ENCODE measurements at regions not wholly inside any gene's neighbourhood (a gene's known extent, or its start where the extent isn't known, plus 50 kb on each side); places are given as distances from the start of the nearest gene placed in this dataset.
"Not testable (repeated sequence)": the region's sequence is repeated elsewhere in the genome, so short reads cannot be mapped to it uniquely, and the experiment has no call there.

- no peaks in the 10 kb centered on the region for H3K27me3 Mint-ChIP-seq (ENCODE audit: low read depth)
- ATAC-seq (no peak), DNase-seq (no peak)
- no peaks in the 10 kb centered on the region for H3K36me3 Mint-ChIP-seq (ENCODE audit: insufficient read depth)
- no peaks in the 10 kb centered on the region for H3K4me1 Mint-ChIP-seq (ENCODE audit: low read depth)
- H3K4me3 Mint-ChIP-seq = no peak overlapping the region
- peaks cover 29% of the 10 kb centered on the region for H3K9me3 Mint-ChIP-seq
These were observed 124.8 kb upstream of the FAT1 start for GRCh38 chr4:186848437-186848836.

- ATAC-seq (no peak), DNase-seq (no peak)
- Mint-ChIP-seq H3K4me1 (ENCODE audit: low read depth) (no peaks in the 10 kb centered on the region), H3K36me3 (ENCODE audit: insufficient read depth) (no peaks in the 10 kb centered on the region), H3K4me3 (no peak overlapping the region), H3K9me3 (peaks cover 20% of the 10 kb centered on the region), H3K27me3 (ENCODE audit: low read depth) (no peaks in the 10 kb centered on the region)
These were observed 127.8 kb upstream of the FAT1 start for GRCh38 chr4:186851291-186852072.

DNA sequence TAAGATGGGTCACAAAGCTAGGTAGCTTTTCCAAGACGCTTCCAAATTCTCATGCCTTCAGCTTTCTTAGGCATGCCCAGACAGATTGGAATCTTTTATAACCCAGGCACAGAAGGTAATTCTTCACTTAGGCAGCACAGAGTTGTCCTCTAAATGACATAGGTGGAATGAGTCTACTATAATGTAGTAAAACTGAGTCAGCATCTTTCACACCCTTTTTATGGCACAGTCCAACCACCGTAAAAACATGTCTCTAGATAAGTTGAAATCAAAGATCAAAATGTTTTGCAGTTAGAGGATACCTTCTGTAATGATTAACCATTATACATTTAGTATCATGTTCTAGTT, 128.4 kb upstream of the FAT1 start:
- Mint-ChIP-seq H3K4me1 (ENCODE audit: low read depth) (no peaks in the 10 kb centered on the region), H3K4me3 (no peak overlapping the region), H3K27me3 (ENCODE audit: low read depth) (no peaks in the 10 kb centered on the region), H3K36me3 (ENCODE audit: insufficient read depth) (no peaks in the 10 kb centered on the region), H3K9me3 (peaks cover 18% of the 10 kb centered on the region)
- no peak for DNase-seq
- ATAC-seq = no peak

DNA sequence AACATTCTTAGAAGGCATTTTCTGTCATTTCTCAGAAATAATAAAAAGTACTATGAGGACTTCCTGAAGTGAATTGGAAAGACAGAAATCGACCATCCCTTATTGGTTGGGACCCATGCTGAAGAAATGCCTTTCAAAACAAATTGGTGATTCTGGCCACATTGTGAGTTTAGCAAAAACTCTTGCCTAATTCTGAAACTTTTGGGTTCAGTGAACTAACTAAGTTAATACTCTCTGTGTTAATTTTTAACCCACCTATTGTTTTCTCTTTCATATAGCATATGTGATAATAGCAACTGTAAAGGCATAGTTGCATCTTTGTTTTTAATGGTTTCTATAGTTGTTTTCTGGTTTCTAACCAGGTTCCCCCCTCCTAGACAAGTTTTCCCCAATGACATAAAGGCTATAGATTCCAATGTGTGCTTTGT, 129.3 kb upstream of the FAT1 start:
- Mint-ChIP-seq H3K36me3 (ENCODE audit: insufficient read depth) (no peaks in the 10 kb centered on the region), H3K4me1 (ENCODE audit: low read depth) (no peaks in the 10 kb centered on the region), H3K4me3 (no peak overlapping the region), H3K27me3 (ENCODE audit: low read depth) (no peaks in the 10 kb centered on the region), H3K9me3 (peaks cover 18% of the 10 kb centered on the region)
- ATAC-seq (no peak), DNase-seq (no peak)

DNA sequence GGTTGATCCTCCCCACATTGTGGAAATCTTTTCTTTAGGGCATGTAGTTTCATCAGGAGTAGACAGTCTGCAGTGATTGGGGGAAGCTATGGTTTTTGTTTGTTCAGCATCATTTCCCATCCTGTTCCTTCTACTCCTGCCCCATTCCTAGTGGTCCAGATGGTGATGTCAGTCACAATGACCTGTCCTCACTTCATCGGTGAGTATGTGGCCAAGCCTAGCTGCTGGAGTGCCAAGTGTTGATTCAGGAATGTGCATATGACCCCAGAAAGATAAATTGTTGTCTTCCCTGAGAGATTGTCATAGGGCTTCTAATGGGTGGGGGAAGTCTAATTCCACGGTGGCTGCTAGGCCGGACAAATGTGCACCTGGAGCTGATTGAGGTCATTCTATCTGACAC, 130.6 kb upstream of the FAT1 start:
- H3K4me3 Mint-ChIP-seq = no peak overlapping the region
- H3K4me1 Mint-ChIP-seq (ENCODE audit: low read depth) = no peaks in the 10 kb centered on the region
- DNase-seq (no peak), ATAC-seq (no peak)
- H3K27me3 Mint-ChIP-seq (ENCODE audit: low read depth) = no peaks in the 10 kb centered on the region
- H3K36me3 Mint-ChIP-seq (ENCODE audit: insufficient read depth) = no peaks in the 10 kb centered on the region
- peaks cover 18% of the 10 kb centered on the region for H3K9me3 Mint-ChIP-seq

DNA sequence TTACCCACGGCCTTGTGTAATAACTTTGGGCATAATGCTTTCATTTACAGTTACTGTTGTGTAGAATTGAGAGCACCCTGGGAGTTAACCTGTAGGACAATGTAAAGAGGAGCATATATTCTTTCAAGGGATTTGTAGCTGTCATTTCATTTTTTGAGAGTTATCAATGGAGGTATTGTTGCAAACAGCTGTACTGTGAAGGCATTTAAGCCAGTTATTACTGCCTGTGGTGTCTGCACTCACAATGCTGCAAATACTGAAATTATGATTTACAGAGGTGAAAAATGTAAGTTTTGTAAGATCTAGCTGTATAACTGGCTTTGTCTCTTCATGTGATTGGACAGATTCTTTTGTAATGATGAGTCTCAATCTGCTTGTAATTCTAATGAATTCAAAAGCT, 131.5 kb upstream of the FAT1 start:
- DNase-seq = no peak
- peaks cover 18% of the 10 kb centered on the region for H3K9me3 Mint-ChIP-seq
- no peaks in the 10 kb centered on the region for H3K36me3 Mint-ChIP-seq (ENCODE audit: insufficient read depth)
- H3K4me1 Mint-ChIP-seq (ENCODE audit: low read depth) = no peaks in the 10 kb centered on the region
- no peak overlapping the region for H3K4me3 Mint-ChIP-seq
- H3K27me3 Mint-ChIP-seq (ENCODE audit: low read depth) = no peaks in the 10 kb centered on the region
- no peak for ATAC-seq

GRCh38 chr4:186857793-186858192, 134.1 kb upstream of the FAT1 start:
- no peak overlapping the region for H3K4me3 Mint-ChIP-seq
- H3K4me1 Mint-ChIP-seq (ENCODE audit: low read depth) = no peaks in the 10 kb centered on the region
- no peaks in the 10 kb centered on the region for H3K36me3 Mint-ChIP-seq (ENCODE audit: insufficient read depth)
- ATAC-seq = no peak
- no peaks in the 10 kb centered on the region for H3K9me3 Mint-ChIP-seq
- H3K27me3 Mint-ChIP-seq (ENCODE audit: low read depth) = no peaks in the 10 kb centered on the region
- DNase-seq = no peak

- ATAC-seq = no peak
- no peaks in the 10 kb centered on the region for H3K27me3 Mint-ChIP-seq (ENCODE audit: low read depth)
- H3K9me3 Mint-ChIP-seq = peaks cover 2% of the 10 kb centered on the region
- no peaks in the 10 kb centered on the region for H3K36me3 Mint-ChIP-seq (ENCODE audit: insufficient read depth)
- H3K4me3 Mint-ChIP-seq = no peak overlapping the region
- no peak for DNase-seq
- H3K4me1 Mint-ChIP-seq (ENCODE audit: low read depth) = no peaks in the 10 kb centered on the region
These were observed 134.7 kb upstream of the FAT1 start for GRCh38 chr4:186858355-186858754.

DNA sequence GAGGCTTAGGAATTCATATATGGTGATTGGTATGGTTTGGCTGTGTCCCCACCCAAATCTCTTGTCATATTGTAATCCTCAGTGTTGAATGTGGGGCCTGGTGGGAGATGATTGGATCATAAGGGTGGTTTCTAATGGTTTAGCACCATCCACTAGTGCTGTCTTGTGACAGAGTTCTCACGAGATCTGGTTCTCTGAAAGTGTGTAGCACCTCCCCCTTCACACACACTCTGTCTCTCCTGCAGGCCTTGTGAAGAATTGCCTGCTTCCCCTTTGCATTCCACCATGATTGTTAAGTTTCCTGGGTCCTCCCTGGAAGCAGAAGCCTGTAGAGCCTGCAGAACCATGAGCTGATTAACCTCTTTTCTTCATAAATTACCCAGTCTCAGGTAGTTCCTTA, 135.8 kb upstream of the FAT1 start:
- Mint-ChIP-seq H3K4me3 (no peak overlapping the region), H3K36me3 (ENCODE audit: insufficient read depth) (no peaks in the 10 kb centered on the region), H3K4me1 (ENCODE audit: low read depth) (no peaks in the 10 kb centered on the region), H3K9me3 (peaks cover 7% of the 10 kb centered on the region), H3K27me3 (ENCODE audit: low read depth) (no peaks in the 10 kb centered on the region)
- DNase-seq (no peak), ATAC-seq (no peak)

DNA sequence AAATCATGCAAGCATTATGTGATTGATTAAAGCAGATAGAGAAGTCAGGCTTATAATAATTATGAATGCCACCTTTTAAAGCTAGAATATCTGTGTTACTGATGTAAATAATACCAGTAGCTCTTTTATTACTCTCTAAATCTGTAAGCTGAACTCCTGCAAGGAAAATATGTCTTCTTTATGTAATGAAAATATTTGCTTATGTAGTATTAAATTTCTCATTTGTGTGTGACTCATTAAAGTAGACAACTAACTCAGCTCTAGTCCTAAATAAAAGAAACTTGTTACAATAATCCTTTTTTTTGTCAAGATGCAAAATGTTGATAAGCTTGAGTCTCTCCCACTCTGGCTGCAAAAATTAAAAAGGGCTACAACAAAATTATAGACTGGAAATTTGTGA, 137.7 kb upstream of the FAT1 start:
- ATAC-seq = no peak
- Mint-ChIP-seq H3K4me1 (ENCODE audit: low read depth) (no peaks in the 10 kb centered on the region), H3K9me3 (peaks cover 7% of the 10 kb centered on the region), H3K4me3 (no peak overlapping the region), H3K27me3 (ENCODE audit: low read depth) (no peaks in the 10 kb centered on the region), H3K36me3 (ENCODE audit: insufficient read depth) (no peaks in the 10 kb centered on the region)
- DNase-seq = no peak

DNA sequence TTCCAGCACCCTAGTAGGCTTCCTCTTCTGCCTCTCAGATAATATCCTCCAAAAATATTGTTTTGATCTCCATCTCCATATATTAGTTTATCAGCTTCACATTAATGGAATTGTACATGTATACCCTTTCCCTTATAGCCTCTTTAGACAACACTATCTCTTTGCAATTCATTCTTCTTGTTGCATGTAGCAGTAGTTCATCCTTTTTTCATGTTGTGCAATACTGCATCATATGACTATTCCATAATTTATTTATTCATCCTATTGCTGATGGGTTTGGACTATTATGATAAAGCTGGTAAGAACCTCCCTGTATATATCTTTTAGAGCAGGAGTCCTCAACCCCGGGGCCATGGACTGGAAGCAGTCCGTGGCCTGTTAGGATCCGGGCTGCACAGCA, 148.2 kb upstream of the FAT1 start:
- peaks cover 2% of the 10 kb centered on the region for H3K36me3 Mint-ChIP-seq (ENCODE audit: insufficient read depth)
- H3K9me3 Mint-ChIP-seq = peaks cover 24% of the 10 kb centered on the region
- DNase-seq (no peak), ATAC-seq (no peak)
- H3K4me1 Mint-ChIP-seq (ENCODE audit: low read depth) = no peaks in the 10 kb centered on the region
- no peaks in the 10 kb centered on the region for H3K27me3 Mint-ChIP-seq (ENCODE audit: low read depth)
- H3K4me3 Mint-ChIP-seq = no peak overlapping the region

DNA sequence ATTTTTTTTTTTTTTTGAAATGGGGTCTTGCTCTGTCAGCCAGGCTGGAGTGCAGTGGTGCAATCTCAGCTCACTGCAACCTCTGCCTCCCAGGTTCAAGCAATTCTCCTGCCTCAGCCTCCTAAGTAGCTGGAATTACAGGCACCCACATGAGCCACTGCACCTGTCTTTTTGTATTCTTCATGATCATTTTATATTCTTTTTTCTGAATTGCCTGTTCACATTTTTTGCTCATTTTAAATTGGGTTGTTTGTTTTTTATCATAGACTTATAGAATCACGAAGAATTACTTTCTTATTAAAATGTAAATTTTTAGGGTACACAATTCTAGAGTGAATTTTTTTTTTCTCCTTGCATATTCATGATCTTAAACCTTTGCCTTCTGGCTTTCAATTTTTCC, 149.4 kb upstream of the FAT1 start:
- not testable (repeated sequence) for ATAC-seq; DNase-seq; H3K4me1 Mint-ChIP-seq (ENCODE audit: low read depth); H3K36me3 Mint-ChIP-seq (ENCODE audit: insufficient read depth); H3K27me3 Mint-ChIP-seq (ENCODE audit: low read depth); H3K4me3 Mint-ChIP-seq
- peaks cover 24% of the 10 kb centered on the region for H3K9me3 Mint-ChIP-seq

DNA sequence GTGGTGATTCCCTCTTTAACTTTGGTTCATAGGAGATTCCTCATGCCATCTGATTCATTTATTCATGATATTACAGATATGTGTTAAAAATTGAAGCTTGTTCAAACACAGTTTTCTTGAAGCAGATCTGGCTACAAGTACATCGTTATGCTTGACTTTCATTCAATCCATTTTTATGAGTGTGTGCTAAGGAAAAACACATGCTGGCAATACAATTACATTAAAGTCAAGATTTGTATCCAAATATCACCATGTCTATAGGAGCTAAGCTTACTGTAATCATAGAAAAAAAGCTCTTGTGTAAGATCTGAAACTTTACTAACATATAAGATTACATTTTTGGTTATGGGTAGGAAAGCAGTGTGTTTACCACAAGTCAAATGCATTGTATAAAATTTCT, 151.8 kb upstream of the FAT1 start:
- no peak for ATAC-seq
- Mint-ChIP-seq H3K36me3 (ENCODE audit: insufficient read depth) (peaks cover 2% of the 10 kb centered on the region), H3K4me3 (no peak overlapping the region), H3K4me1 (ENCODE audit: low read depth) (no peaks in the 10 kb centered on the region), H3K27me3 (ENCODE audit: low read depth) (no peaks in the 10 kb centered on the region), H3K9me3 (peaks cover 29% of the 10 kb centered on the region)
- no peak for DNase-seq

- Mint-ChIP-seq H3K4me3 (no peak overlapping the region), H3K36me3 (ENCODE audit: insufficient read depth) (no peaks in the 10 kb centered on the region), H3K4me1 (ENCODE audit: low read depth) (no peaks in the 10 kb centered on the region), H3K9me3 (peaks cover 25% of the 10 kb centered on the region), H3K27me3 (ENCODE audit: low read depth) (no peaks in the 10 kb centered on the region)
- DNase-seq = no peak
- no peak for ATAC-seq
These were observed 153.4 kb upstream of the FAT1 start for GRCh38 chr4:186876961-186877626.

DNA sequence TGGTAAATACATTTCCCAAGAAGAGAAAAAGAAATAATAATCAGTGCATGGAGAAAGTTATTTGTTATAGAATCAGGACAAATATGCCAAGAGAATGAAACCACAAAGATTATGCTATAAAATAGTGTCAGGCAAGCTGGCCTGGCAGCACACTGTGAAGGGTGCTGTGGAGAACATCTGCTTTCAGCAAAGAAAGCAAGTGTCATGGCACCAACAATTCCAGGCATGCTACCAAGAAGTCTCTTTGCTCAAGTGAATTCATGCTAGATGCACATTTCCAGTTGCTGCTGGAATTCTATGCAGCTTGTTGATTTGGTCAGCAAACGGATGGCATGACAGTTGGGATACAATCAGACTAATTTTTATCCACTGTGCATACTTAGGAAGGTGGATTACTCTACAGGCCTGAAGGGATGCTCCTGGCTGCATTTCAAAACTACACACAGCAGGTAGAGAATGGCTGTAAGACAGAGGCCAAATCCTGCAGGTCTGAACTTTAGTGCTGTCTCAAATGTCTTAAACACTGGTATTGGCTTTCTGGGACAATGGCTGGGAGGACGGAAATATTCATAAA, 154.6 kb upstream of the FAT1 start:
- Mint-ChIP-seq H3K36me3 (ENCODE audit: insufficient read depth) (no peaks in the 10 kb centered on the region), H3K9me3 (peaks cover 20% of the 10 kb centered on the region), H3K4me1 (ENCODE audit: low read depth) (no peaks in the 10 kb centered on the region), H3K4me3 (no peak overlapping the region), H3K27me3 (ENCODE audit: low read depth) (no peaks in the 10 kb centered on the region)
- DNase-seq (no peak), ATAC-seq (no peak)
